ENCODE measurements at regions not wholly inside any gene's neighbourhood (a gene's known extent, or its start where the extent isn't known, plus 50 kb on each side); places are given as distances from the start of the nearest gene placed in this dataset.

DNA sequence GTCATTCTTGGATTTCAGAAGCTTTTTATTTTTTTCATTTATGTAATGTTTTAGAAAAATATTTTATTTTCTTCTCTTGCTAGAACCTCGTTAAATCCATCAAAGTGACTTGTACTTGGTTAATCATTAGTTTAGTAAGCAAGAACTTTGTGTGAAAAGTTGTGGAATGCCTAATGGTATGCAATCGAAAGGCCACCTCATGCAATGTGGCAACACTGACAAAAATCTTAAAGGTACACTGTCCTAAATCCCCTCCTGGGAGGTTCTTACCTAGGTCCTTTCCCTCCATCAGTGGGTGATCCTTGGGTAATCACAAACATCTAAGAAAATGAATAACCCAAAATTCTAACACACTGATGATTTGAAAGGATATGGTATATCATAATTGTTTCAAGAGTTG lies 304.2 kb downstream of the DNAH5 start:
- H3K9me3 Mint-ChIP-seq: no peaks in the 10 kb centered on the region
- H3K4me3 Mint-ChIP-seq: no peak overlapping the region
- TF ChIP-seq, protein P1, sequence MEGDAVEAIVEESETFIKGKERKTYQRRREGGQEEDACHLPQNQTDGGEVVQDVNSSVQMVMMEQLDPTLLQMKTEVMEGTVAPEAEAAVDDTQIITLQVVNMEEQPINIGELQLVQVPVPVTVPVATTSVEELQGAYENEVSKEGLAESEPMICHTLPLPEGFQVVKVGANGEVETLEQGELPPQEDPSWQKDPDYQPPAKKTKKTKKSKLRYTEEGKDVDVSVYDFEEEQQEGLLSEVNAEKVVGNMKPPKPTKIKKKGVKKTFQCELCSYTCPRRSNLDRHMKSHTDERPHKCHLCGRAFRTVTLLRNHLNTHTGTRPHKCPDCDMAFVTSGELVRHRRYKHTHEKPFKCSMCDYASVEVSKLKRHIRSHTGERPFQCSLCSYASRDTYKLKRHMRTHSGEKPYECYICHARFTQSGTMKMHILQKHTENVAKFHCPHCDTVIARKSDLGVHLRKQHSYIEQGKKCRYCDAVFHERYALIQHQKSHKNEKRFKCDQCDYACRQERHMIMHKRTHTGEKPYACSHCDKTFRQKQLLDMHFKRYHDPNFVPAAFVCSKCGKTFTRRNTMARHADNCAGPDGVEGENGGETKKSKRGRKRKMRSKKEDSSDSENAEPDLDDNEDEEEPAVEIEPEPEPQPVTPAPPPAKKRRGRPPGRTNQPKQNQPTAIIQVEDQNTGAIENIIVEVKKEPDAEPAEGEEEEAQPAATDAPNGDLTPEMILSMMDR (IDR thresholded peaks at IDR 0.05; ENCODE audit: unreplicated experiment in 3 of 3): no peak
- no peaks in the 10 kb centered on the region for H3K36me3 Mint-ChIP-seq (ENCODE audit: low read depth)
- H3K4me1 Mint-ChIP-seq: no peaks in the 10 kb centered on the region
- H3K27me3 Mint-ChIP-seq (ENCODE audit: low read depth): no peaks in the 10 kb centered on the region
- H3K27ac Mint-ChIP-seq: no peak overlapping the region

DNA sequence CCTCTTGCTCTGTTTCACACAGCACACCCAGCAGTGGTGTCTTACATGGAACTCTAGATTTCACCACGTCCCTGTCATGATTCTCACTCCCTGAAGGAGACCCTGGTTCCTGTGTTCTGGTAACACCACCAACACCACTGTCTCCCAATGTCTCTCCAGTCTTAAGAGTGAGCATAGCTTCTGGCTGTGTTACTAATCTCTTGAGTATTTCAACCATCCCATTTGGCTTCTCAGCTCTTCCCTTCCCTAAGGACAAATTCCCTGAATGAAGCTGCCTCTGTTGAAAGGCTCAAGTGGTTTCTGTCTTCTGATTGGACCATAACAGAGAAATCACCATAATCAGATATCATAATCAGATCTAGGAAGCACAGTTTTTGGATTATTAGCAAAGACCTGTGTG lies 311.8 kb downstream of the DNAH5 start:
- TF ChIP-seq, protein P1 (IDR thresholded peaks at IDR 0.05; ENCODE audit: unreplicated experiment in 3 of 3): no peak

DNA sequence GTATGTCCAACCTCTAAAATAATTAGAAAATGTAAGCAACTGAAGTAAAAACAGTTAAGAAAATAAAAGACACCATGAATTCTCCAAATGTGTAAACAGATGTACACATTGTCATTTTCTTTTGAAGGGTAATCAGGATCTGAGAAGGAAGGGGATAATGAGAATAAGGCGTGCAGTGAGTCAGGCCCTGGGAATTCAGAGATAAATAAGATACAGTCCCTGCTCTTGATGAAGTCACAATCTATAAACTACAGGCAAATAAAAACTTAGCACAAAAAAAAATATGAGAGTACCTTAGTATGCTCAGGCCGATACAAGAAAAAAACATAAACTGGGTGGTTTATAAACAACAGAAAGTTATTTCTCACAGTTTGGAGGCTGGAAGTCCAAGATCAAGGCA lies 315.3 kb downstream of the DNAH5 start:
- H3K27ac Mint-ChIP-seq: no peak overlapping the region
- no peaks in the 10 kb centered on the region for H3K4me1 Mint-ChIP-seq
- H3K36me3 Mint-ChIP-seq (ENCODE audit: low read depth): no peaks in the 10 kb centered on the region
- H3K27me3 Mint-ChIP-seq (ENCODE audit: low read depth): no peaks in the 10 kb centered on the region
- TF ChIP-seq, protein P1 (IDR thresholded peaks at IDR 0.05; ENCODE audit: unreplicated experiment in 3 of 3): no peak
- H3K9me3 Mint-ChIP-seq: no peaks in the 10 kb centered on the region
- H3K4me3 Mint-ChIP-seq: no peak overlapping the region

More for the DNA sequence above, 311.8 kb downstream of the DNAH5 start:
- H3K36me3 Mint-ChIP-seq (ENCODE audit: low read depth): no peaks in the 10 kb centered on the region
- no peaks in the 10 kb centered on the region for H3K9me3 Mint-ChIP-seq
- no peaks in the 10 kb centered on the region for H3K27me3 Mint-ChIP-seq (ENCODE audit: low read depth)
- H3K27ac Mint-ChIP-seq: no peak overlapping the region
- no peaks in the 10 kb centered on the region for H3K4me1 Mint-ChIP-seq
- no peak overlapping the region for H3K4me3 Mint-ChIP-seq

DNA sequence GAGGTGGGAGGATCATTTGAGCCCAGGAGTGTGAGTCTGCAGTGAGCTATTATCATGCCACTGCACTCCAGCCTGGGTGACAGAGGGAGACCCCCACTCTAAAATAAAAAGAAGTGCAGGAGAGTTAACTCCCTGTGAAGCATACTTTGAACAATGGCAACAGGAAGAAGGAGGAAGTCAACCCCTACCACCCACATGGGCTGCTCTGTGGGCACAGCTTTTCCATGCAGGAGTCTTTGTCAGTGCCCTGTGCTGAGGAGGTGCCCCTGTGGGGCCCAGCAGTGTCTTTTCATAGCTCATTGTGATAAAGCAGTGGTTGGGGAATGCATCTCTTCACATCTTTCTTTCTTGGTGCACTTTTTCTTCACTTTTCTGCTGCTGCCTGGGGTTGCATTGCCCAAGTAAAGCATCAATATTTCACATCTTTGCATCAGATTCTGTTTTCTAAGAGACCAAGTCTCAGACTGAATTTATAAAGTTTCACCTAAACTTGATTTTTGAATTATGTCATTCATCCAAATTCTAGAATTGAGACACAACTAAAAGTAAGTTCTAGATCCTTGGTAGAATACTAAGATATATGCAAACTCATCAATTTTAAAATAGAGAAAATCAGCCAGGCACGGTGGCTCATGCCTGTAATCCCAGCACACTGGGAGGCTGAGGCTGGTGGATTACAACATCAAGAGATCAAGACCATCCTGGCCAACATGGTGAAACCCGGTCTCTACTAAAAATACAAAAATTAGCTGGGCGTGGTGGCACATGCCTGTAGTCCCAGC lies 316.6 kb downstream of the DNAH5 start:
- Mint-ChIP-seq H3K27me3 (ENCODE audit: low read depth) (no peaks in the 10 kb centered on the region), H3K4me3 (no peak overlapping the region), H3K9me3 (no peaks in the 10 kb centered on the region), H3K27ac (no peak overlapping the region), H3K4me1 (no peaks in the 10 kb centered on the region), H3K36me3 (ENCODE audit: low read depth) (no peaks in the 10 kb centered on the region)
- TF ChIP-seq, protein P1 (IDR thresholded peaks at IDR 0.05; ENCODE audit: unreplicated experiment in 3 of 3): no peak

DNA sequence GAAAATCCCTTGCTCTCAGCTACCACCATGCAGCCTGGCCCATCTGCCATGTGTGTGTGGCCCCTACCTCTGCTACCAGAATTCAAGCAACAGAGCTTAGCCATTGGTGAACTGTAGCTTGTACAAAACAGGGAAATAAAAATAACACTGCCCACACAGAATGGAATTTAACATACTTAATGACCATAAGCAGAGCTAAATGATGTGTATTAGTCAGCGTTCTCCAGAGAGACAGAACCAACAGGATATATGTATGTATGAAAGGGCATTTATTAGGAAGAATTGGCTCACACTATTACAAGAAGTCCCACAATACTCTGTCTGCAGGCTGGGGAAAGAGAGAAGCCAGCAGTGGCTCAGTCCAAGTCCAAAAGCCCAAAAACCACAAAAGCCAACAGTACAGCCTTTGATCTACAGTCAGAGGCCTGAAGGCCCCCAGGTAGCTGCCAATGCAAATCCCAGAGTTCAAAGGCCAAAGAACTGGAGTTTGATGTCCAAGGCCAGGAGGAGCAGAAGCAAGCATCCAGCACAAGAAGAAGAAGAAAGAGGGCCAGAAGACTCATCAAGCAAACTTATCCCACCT lies 318.8 kb downstream of the DNAH5 start:
- Mint-ChIP-seq H3K27ac (no peak overlapping the region), H3K27me3 (ENCODE audit: low read depth) (no peaks in the 10 kb centered on the region), H3K9me3 (no peaks in the 10 kb centered on the region), H3K36me3 (ENCODE audit: low read depth) (no peaks in the 10 kb centered on the region), H3K4me3 (no peak overlapping the region), H3K4me1 (no peaks in the 10 kb centered on the region)
- TF ChIP-seq, protein P1 (IDR thresholded peaks at IDR 0.05; ENCODE audit: unreplicated experiment in 3 of 3): no peak

Data from nephron (organoid).